ENCODE measurements at regions not wholly inside any gene's neighbourhood (a gene's known extent, or its start where the extent isn't known, plus 50 kb on each side); places are given as distances from the start of the nearest gene placed in this dataset.

GRCh38 chr11:135008412-135008811, 596.4 kb upstream of the B3GAT1 start:
- intact Hi-C loops (cut with micrococcal nuclease; ENCODE audit: unreplicated experiment): no loop called here
- no TSS peak for BruUV-seq (replicated peaks)
- CTCF ChIA-PET: no interaction called here

DNA sequence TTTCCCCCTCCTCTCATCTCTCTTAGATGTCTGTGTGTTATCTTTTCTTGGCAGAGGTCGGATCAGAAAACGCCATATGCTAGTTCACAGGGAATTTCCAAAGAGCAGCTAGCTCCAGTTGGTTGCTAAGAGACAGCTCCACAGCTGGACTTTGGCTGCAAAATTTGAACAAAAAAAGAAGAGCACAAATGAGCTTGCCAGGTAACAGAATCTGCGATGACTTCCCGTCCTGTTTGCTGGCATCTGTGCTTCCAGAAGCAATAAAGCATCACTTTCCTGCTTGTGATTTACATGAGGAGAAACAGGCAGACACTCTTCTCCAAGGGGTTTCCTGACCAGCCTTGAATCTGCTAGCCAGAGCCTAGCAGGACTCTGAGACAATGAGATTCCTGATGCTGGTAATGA, 596.0 kb upstream of the B3GAT1 start:
- TF ChIP-seq EZH2 (IDR thresholded peaks at IDR 0.05; ENCODE audit: low read depth): no peak
- TF ChIP-seq, protein P1, sequence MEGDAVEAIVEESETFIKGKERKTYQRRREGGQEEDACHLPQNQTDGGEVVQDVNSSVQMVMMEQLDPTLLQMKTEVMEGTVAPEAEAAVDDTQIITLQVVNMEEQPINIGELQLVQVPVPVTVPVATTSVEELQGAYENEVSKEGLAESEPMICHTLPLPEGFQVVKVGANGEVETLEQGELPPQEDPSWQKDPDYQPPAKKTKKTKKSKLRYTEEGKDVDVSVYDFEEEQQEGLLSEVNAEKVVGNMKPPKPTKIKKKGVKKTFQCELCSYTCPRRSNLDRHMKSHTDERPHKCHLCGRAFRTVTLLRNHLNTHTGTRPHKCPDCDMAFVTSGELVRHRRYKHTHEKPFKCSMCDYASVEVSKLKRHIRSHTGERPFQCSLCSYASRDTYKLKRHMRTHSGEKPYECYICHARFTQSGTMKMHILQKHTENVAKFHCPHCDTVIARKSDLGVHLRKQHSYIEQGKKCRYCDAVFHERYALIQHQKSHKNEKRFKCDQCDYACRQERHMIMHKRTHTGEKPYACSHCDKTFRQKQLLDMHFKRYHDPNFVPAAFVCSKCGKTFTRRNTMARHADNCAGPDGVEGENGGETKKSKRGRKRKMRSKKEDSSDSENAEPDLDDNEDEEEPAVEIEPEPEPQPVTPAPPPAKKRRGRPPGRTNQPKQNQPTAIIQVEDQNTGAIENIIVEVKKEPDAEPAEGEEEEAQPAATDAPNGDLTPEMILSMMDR (conservative IDR thresholded peaks at IDR 0.05): no peak
- POLR2A ChIA-PET (ENCODE audit: unreplicated experiment): interaction anchor here (0.6 kb wide), 1 partner anchor 10 kb away, joined by 4 read pairs; no protein-coding TSS in a partner anchor
- BruUV-seq (replicated peaks): no TSS peak

More at GRCh38 chr11:135008412-135008811, 596.4 kb upstream of the B3GAT1 start:
- POLR2A ChIA-PET (ENCODE audit: unreplicated experiment): no interaction called here
- no peaks in the 10 kb centered on the region for H3K9me2 ChIP-seq (ENCODE audit: insufficient read depth)
- H3K4me3 ChIP-seq: no peak overlapping the region
- no peaks in the 10 kb centered on the region for H4K20me1 ChIP-seq (ENCODE audit: insufficient read depth)
- no peaks in the 10 kb centered on the region for H3K9me3 ChIP-seq (ENCODE audit: insufficient read depth, low read depth)
- no peak for TF ChIP-seq EZH2 (IDR thresholded peaks at IDR 0.05; ENCODE audit: low read depth)
- TF ChIP-seq, protein P1 (conservative IDR thresholded peaks at IDR 0.05): no peak
- H3K4me1 ChIP-seq (replicated peaks; ENCODE audit: insufficient read depth): no peaks in the 10 kb centered on the region
- H3K27ac ChIP-seq: no peak overlapping the region
- H3F3A ChIP-seq (ENCODE audit: insufficient read depth, low read depth): no peaks in the 10 kb centered on the region
- H3K79me2 ChIP-seq (ENCODE audit: low read depth): no peaks in the 10 kb centered on the region
- DNase-seq: no peak
- H3K36me3 ChIP-seq (ENCODE audit: low read depth): no peaks in the 10 kb centered on the region
- H3K27me3 ChIP-seq (ENCODE audit: insufficient read depth, low read depth): peaks cover 47% of the 10 kb centered on the region
- H2AFZ ChIP-seq: no peak overlapping the region
- H3K4me2 ChIP-seq: no peak overlapping the region

DNA sequence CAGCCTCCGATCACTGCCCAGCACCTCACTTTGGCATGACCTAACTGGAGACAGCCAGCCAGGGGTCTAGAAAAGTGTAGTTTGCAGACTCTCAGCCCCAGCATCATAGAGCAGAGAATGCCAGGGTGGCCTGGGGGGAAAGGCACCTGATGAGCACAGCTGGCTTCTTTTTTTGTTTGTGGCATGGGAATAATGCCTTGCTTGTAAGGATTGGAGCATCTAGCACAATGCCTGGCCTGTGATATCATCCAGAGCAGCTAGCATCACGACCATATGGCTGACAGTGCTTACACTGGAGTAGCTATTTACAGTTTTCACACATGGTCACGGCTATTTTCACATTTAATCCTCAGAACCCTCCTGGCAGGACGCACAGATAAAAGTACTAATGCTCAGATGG, 594.8 kb upstream of the B3GAT1 start:
- peaks cover 47% of the 10 kb centered on the region for H3K27me3 ChIP-seq (ENCODE audit: insufficient read depth, low read depth)
- BruUV-seq (replicated peaks): no TSS peak
- no peak overlapping the region for H3K4me3 ChIP-seq
- H3K4me1 ChIP-seq (replicated peaks; ENCODE audit: insufficient read depth): no peaks in the 10 kb centered on the region
- intact Hi-C loops (cut with micrococcal nuclease; ENCODE audit: unreplicated experiment): no loop called here
- CTCF ChIA-PET: no interaction called here
- H3K79me2 ChIP-seq (ENCODE audit: low read depth): no peaks in the 10 kb centered on the region
- H2AFZ ChIP-seq: no peak overlapping the region
- H3K36me3 ChIP-seq (ENCODE audit: low read depth): no peaks in the 10 kb centered on the region
- H3K9me2 ChIP-seq (ENCODE audit: insufficient read depth): no peaks in the 10 kb centered on the region
- H3K27ac ChIP-seq: no peak overlapping the region
- POLR2A ChIA-PET (ENCODE audit: unreplicated experiment): no interaction called here
- no peak overlapping the region for H3K4me2 ChIP-seq
- H4K20me1 ChIP-seq (ENCODE audit: insufficient read depth): no peaks in the 10 kb centered on the region
- H3F3A ChIP-seq (ENCODE audit: insufficient read depth, low read depth): no peaks in the 10 kb centered on the region
- no peak for TF ChIP-seq EZH2 (IDR thresholded peaks at IDR 0.05; ENCODE audit: low read depth)
- TF ChIP-seq, protein P1 (conservative IDR thresholded peaks at IDR 0.05): no peak
- no peaks in the 10 kb centered on the region for H3K9me3 ChIP-seq (ENCODE audit: insufficient read depth, low read depth)
- no peak for DNase-seq

More for the DNA sequence above, 596.0 kb upstream of the B3GAT1 start:
- H3K9me3 ChIP-seq (ENCODE audit: insufficient read depth, low read depth): no peaks in the 10 kb centered on the region
- no peaks in the 10 kb centered on the region for H4K20me1 ChIP-seq (ENCODE audit: insufficient read depth)
- intact Hi-C loops (cut with micrococcal nuclease; ENCODE audit: unreplicated experiment): no loop called here
- CTCF ChIA-PET: no interaction called here
- H3F3A ChIP-seq (ENCODE audit: insufficient read depth, low read depth): no peaks in the 10 kb centered on the region
- DNase-seq: no peak
- H3K36me3 ChIP-seq (ENCODE audit: low read depth): no peaks in the 10 kb centered on the region
- peaks cover 47% of the 10 kb centered on the region for H3K27me3 ChIP-seq (ENCODE audit: insufficient read depth, low read depth)
- H3K27ac ChIP-seq: no peak overlapping the region
- no peaks in the 10 kb centered on the region for H3K9me2 ChIP-seq (ENCODE audit: insufficient read depth)
- H3K4me2 ChIP-seq: no peak overlapping the region
- H3K4me3 ChIP-seq: no peak overlapping the region
- no peaks in the 10 kb centered on the region for H3K4me1 ChIP-seq (replicated peaks; ENCODE audit: insufficient read depth)
- H2AFZ ChIP-seq: no peak overlapping the region
- H3K79me2 ChIP-seq (ENCODE audit: low read depth): no peaks in the 10 kb centered on the region
